K562 (cell line): ENCODE measurements at regions not wholly inside any gene's neighbourhood (a gene's known extent, or its start where the extent isn't known, plus 50 kb on each side); places are given as distances from the start of the nearest gene placed in this dataset.

ENCODE experiments used
- TCF7 ChIP-seq: sonication (generic); IDR thresholded peaks from 2 replicates; pipeline ENCODE4 v1.6.1; 2016; ENCODE audit warnings: antibody characterized with exemption, borderline replicate concordance
- ZNF384 ChIP-seq: IDR thresholded peaks from 2 replicates; pipeline ENCODE4 v1.6.1; 2012; ENCODE audit warnings: low read depth, low read length, improper control_type of control experiment
- ZNF444 ChIP-seq: fragments of 250-450 bp; sonication (Bioruptor Pico); IDR thresholded peaks from 2 replicates; pipeline ENCODE4 v1.4.0; 2020; ENCODE audit warnings: mild to moderate bottlenecking, moderate library complexity
- TF ChIP-seq, protein P1 (sequence below): fragments of 200-800 bp; sonication (Bioruptor generic); IDR thresholded peaks from 2 replicates; pipeline ENCODE4 v1.6.1; 2016; ENCODE audit warnings: missing genetic modification characterization, missing compliant biosample characterization
- TF ChIP-seq, protein P2 (sequence below): fragments of 200-600 bp; sonication (generic); IDR thresholded peaks from one replicate; pipeline ENCODE4 v1.6.1; 2012; ENCODE audit warnings: mild to moderate bottlenecking, low read depth, low read length, inconsistent platforms
- TF ChIP-seq, protein P3 (sequence below): fragments of 250-450 bp; sonication (Bioruptor Pico); IDR thresholded peaks from 2 replicates; pipeline ENCODE4 v1.4.0; 2020; ENCODE audit warnings: mild to moderate bottlenecking, moderate library complexity

DNA sequence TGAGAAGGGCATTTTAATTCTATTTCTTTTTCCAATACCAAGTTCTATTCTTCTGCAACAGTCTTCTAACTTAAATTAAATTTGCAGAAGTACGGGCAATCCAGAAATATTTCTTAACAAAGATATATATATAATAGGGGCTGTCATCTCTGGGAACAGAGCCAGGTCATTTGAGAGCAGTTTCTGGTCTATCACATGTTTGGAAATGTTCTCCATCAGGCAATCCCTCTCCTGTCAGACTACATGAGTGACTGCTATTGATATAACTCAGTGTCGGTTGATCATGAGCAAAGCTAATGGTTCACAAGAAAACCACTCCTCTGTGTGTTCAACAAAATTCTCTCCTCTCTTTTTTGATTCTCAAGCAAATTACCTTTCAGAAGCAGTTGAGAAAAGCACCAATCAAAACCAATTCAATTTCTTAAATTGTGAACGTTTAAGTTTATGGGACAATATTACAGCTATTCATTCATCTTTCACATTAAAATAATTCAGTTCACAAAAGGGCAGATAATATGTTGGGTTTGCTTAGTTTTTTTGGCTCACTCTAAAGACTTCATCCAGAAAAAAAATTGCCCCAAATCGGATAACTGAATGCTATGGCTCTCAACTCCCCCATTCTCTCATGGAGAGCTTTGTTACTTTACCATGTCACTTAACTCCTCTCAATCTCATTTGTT is 152.9 kb upstream of the TGFBR2 start (continued):
- TF ChIP-seq, protein P1, sequence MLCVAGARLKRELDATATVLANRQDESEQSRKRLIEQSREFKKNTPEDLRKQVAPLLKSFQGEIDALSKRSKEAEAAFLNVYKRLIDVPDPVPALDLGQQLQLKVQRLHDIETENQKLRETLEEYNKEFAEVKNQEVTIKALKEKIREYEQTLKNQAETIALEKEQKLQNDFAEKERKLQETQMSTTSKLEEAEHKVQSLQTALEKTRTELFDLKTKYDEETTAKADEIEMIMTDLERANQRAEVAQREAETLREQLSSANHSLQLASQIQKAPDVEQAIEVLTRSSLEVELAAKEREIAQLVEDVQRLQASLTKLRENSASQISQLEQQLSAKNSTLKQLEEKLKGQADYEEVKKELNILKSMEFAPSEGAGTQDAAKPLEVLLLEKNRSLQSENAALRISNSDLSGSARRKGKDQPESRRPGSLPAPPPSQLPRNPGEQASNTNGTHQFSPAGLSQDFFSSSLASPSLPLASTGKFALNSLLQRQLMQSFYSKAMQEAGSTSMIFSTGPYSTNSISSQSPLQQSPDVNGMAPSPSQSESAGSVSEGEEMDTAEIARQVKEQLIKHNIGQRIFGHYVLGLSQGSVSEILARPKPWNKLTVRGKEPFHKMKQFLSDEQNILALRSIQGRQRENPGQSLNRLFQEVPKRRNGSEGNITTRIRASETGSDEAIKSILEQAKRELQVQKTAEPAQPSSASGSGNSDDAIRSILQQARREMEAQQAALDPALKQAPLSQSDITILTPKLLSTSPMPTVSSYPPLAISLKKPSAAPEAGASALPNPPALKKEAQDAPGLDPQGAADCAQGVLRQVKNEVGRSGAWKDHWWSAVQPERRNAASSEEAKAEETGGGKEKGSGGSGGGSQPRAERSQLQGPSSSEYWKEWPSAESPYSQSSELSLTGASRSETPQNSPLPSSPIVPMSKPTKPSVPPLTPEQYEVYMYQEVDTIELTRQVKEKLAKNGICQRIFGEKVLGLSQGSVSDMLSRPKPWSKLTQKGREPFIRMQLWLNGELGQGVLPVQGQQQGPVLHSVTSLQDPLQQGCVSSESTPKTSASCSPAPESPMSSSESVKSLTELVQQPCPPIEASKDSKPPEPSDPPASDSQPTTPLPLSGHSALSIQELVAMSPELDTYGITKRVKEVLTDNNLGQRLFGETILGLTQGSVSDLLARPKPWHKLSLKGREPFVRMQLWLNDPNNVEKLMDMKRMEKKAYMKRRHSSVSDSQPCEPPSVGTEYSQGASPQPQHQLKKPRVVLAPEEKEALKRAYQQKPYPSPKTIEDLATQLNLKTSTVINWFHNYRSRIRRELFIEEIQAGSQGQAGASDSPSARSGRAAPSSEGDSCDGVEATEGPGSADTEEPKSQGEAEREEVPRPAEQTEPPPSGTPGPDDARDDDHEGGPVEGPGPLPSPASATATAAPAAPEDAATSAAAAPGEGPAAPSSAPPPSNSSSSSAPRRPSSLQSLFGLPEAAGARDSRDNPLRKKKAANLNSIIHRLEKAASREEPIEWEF (CRISPR knock-in tag), result no peak
- TF ChIP-seq ZNF444 (no peak), ZNF384 (no peak), TCF7 (no peak)
- TF ChIP-seq, protein P2, sequence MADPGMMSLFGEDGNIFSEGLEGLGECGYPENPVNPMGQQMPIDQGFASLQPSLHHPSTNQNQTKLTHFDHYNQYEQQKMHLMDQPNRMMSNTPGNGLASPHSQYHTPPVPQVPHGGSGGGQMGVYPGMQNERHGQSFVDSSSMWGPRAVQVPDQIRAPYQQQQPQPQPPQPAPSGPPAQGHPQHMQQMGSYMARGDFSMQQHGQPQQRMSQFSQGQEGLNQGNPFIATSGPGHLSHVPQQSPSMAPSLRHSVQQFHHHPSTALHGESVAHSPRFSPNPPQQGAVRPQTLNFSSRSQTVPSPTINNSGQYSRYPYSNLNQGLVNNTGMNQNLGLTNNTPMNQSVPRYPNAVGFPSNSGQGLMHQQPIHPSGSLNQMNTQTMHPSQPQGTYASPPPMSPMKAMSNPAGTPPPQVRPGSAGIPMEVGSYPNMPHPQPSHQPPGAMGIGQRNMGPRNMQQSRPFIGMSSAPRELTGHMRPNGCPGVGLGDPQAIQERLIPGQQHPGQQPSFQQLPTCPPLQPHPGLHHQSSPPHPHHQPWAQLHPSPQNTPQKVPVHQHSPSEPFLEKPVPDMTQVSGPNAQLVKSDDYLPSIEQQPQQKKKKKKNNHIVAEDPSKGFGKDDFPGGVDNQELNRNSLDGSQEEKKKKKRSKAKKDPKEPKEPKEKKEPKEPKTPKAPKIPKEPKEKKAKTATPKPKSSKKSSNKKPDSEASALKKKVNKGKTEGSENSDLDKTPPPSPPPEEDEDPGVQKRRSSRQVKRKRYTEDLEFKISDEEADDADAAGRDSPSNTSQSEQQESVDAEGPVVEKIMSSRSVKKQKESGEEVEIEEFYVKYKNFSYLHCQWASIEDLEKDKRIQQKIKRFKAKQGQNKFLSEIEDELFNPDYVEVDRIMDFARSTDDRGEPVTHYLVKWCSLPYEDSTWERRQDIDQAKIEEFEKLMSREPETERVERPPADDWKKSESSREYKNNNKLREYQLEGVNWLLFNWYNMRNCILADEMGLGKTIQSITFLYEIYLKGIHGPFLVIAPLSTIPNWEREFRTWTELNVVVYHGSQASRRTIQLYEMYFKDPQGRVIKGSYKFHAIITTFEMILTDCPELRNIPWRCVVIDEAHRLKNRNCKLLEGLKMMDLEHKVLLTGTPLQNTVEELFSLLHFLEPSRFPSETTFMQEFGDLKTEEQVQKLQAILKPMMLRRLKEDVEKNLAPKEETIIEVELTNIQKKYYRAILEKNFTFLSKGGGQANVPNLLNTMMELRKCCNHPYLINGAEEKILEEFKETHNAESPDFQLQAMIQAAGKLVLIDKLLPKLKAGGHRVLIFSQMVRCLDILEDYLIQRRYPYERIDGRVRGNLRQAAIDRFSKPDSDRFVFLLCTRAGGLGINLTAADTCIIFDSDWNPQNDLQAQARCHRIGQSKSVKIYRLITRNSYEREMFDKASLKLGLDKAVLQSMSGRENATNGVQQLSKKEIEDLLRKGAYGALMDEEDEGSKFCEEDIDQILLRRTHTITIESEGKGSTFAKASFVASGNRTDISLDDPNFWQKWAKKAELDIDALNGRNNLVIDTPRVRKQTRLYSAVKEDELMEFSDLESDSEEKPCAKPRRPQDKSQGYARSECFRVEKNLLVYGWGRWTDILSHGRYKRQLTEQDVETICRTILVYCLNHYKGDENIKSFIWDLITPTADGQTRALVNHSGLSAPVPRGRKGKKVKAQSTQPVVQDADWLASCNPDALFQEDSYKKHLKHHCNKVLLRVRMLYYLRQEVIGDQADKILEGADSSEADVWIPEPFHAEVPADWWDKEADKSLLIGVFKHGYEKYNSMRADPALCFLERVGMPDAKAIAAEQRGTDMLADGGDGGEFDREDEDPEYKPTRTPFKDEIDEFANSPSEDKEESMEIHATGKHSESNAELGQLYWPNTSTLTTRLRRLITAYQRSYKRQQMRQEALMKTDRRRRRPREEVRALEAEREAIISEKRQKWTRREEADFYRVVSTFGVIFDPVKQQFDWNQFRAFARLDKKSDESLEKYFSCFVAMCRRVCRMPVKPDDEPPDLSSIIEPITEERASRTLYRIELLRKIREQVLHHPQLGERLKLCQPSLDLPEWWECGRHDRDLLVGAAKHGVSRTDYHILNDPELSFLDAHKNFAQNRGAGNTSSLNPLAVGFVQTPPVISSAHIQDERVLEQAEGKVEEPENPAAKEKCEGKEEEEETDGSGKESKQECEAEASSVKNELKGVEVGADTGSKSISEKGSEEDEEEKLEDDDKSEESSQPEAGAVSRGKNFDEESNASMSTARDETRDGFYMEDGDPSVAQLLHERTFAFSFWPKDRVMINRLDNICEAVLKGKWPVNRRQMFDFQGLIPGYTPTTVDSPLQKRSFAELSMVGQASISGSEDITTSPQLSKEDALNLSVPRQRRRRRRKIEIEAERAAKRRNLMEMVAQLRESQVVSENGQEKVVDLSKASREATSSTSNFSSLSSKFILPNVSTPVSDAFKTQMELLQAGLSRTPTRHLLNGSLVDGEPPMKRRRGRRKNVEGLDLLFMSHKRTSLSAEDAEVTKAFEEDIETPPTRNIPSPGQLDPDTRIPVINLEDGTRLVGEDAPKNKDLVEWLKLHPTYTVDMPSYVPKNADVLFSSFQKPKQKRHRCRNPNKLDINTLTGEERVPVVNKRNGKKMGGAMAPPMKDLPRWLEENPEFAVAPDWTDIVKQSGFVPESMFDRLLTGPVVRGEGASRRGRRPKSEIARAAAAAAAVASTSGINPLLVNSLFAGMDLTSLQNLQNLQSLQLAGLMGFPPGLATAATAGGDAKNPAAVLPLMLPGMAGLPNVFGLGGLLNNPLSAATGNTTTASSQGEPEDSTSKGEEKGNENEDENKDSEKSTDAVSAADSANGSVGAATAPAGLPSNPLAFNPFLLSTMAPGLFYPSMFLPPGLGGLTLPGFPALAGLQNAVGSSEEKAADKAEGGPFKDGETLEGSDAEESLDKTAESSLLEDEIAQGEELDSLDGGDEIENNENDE, result no peak
- TF ChIP-seq, protein P3, sequence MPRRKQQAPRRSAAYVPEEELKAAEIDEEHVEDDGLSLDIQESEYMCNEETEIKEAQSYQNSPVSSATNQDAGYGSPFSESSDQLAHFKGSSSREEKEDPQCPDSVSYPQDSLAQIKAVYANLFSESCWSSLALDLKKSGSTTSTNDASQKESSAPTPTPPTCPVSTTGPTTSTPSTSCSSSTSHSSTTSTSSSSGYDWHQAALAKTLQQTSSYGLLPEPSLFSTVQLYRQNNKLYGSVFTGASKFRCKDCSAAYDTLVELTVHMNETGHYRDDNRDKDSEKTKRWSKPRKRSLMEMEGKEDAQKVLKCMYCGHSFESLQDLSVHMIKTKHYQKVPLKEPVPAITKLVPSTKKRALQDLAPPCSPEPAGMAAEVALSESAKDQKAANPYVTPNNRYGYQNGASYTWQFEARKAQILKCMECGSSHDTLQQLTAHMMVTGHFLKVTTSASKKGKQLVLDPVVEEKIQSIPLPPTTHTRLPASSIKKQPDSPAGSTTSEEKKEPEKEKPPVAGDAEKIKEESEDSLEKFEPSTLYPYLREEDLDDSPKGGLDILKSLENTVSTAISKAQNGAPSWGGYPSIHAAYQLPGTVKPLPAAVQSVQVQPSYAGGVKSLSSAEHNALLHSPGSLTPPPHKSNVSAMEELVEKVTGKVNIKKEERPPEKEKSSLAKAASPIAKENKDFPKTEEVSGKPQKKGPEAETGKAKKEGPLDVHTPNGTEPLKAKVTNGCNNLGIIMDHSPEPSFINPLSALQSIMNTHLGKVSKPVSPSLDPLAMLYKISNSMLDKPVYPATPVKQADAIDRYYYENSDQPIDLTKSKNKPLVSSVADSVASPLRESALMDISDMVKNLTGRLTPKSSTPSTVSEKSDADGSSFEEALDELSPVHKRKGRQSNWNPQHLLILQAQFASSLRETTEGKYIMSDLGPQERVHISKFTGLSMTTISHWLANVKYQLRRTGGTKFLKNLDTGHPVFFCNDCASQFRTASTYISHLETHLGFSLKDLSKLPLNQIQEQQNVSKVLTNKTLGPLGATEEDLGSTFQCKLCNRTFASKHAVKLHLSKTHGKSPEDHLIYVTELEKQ, result no peak
- TF ChIP-seq, all 486 proteins: peak for 0
